ENCODE measurements at regions not wholly inside any gene's neighbourhood (a gene's known extent, or its start where the extent isn't known, plus 50 kb on each side); places are given as distances from the start of the nearest gene placed in this dataset. TPM values are rescaled to one million over a fixed set of nuclear protein-coding genes. Genes with fewer than 3 reads are reported as not detected.

- Histone ChIP-seq H2AFZ (ENCODE audit: insufficient read depth, low read depth, low read length, poor library complexity, severe bottlenecking) (no peak overlapping the region), H3K79me2 (ENCODE audit: control insufficient read depth, insufficient read depth, low read length) (no peaks in the 10 kb centered on the region), H3K9ac (ENCODE audit: low read length) (no peak overlapping the region), H3K4me1 (ENCODE audit: control insufficient read depth in 2 of 2, insufficient read depth in 2 of 2, low read length in 2 of 2) (no peaks in the 10 kb centered on the region), H3K27ac (ENCODE audit: low read length in 2 of 2) (no peak overlapping the region), H3K4me3 (ENCODE audit: control extremely low read depth in 1 of 5, extremely low read depth in 1 of 5, insufficient read depth in 1 of 5, low read depth in 2 of 5, low read length in 4 of 5) (no peak overlapping the region), H3K27me3 (replicated peaks in 1 of 4; ENCODE audit: control extremely low read depth in 1 of 4, control insufficient read depth in 3 of 4, insufficient read depth in 4 of 4, low read length in 3 of 4) (no peaks in the 10 kb centered on the region), H3K4me2 (replicated peaks; ENCODE audit: low read depth, low read length, poor library complexity, severe bottlenecking) (no peak overlapping the region), H3K9me3 (ENCODE audit: control extremely low read depth in 1 of 3, control insufficient read depth in 2 of 3, insufficient read depth in 1 of 3, low read length in 2 of 3) (no peaks in the 10 kb centered on the region), H4K20me1 (ENCODE audit: control insufficient read depth, insufficient read depth, low read length, poor library complexity, severe bottlenecking) (no peaks in the 10 kb centered on the region), H3K36me3 (replicated peaks in 1 of 2; ENCODE audit: control extremely low read depth in 1 of 2, control insufficient read depth in 1 of 2, extremely low read depth in 1 of 2, insufficient read depth in 2 of 2, low read length in 1 of 2) (no peaks in the 10 kb centered on the region)
- Mint-ChIP-seq H3K27ac (no peak overlapping the region), H3K27me3 (no peaks in the 10 kb centered on the region), H3K4me1 (no peaks in the 10 kb centered on the region), H3K4me3 (no peak overlapping the region), H3K9me3 (ENCODE audit: insufficient read depth) (peaks cover 4% of the 10 kb centered on the region)
- intact Hi-C loops (cut with micrococcal nuclease): no loop called here
- POLR2A ChIA-PET: no interaction called here
- WGBS (ENCODE audit: insufficient coverage): 100% methylated on average over 1 of the region's 2 CpGs
- no peak for DNase-seq
- TF ChIP-seq EZH2 (IDR thresholded peaks at IDR 0.05; ENCODE audit: borderline replicate concordance, insufficient read depth, low read depth, low read length, poor library complexity, severe bottlenecking): no peak
- TF ChIP-seq, protein P1, sequence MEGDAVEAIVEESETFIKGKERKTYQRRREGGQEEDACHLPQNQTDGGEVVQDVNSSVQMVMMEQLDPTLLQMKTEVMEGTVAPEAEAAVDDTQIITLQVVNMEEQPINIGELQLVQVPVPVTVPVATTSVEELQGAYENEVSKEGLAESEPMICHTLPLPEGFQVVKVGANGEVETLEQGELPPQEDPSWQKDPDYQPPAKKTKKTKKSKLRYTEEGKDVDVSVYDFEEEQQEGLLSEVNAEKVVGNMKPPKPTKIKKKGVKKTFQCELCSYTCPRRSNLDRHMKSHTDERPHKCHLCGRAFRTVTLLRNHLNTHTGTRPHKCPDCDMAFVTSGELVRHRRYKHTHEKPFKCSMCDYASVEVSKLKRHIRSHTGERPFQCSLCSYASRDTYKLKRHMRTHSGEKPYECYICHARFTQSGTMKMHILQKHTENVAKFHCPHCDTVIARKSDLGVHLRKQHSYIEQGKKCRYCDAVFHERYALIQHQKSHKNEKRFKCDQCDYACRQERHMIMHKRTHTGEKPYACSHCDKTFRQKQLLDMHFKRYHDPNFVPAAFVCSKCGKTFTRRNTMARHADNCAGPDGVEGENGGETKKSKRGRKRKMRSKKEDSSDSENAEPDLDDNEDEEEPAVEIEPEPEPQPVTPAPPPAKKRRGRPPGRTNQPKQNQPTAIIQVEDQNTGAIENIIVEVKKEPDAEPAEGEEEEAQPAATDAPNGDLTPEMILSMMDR (IDR thresholded peaks at IDR 0.05): no peak
- CTCF ChIA-PET: no interaction called here
- ATAC-seq (ENCODE audit: low read depth): no peak
Measured at GRCh38 chr7:13835442-13835841, 154.0 kb downstream of the ETV1 start.

GRCh38 chr7:13839063-13839462 lies 150.4 kb downstream of the ETV1 start:
- Histone ChIP-seq H3K27ac (ENCODE audit: low read length in 2 of 2) (no peak overlapping the region), H3K4me3 (ENCODE audit: control extremely low read depth in 1 of 5, extremely low read depth in 1 of 5, insufficient read depth in 1 of 5, low read depth in 2 of 5, low read length in 4 of 5) (no peak overlapping the region), H3K36me3 (replicated peaks in 1 of 2; ENCODE audit: control extremely low read depth in 1 of 2, control insufficient read depth in 1 of 2, extremely low read depth in 1 of 2, insufficient read depth in 2 of 2, low read length in 1 of 2) (no peaks in the 10 kb centered on the region), H2AFZ (ENCODE audit: insufficient read depth, low read depth, low read length, poor library complexity, severe bottlenecking) (no peak overlapping the region), H3K9ac (ENCODE audit: low read length) (no peak overlapping the region), H3K9me3 (ENCODE audit: control extremely low read depth in 1 of 3, control insufficient read depth in 2 of 3, insufficient read depth in 1 of 3, low read length in 2 of 3) (no peaks in the 10 kb centered on the region), H3K4me1 (ENCODE audit: control insufficient read depth in 2 of 2, insufficient read depth in 2 of 2, low read length in 2 of 2) (no peaks in the 10 kb centered on the region), H3K4me2 (replicated peaks; ENCODE audit: low read depth, low read length, poor library complexity, severe bottlenecking) (no peak overlapping the region), H4K20me1 (ENCODE audit: control insufficient read depth, insufficient read depth, low read length, poor library complexity, severe bottlenecking) (no peaks in the 10 kb centered on the region), H3K27me3 (replicated peaks in 1 of 4; ENCODE audit: control extremely low read depth in 1 of 4, control insufficient read depth in 3 of 4, insufficient read depth in 4 of 4, low read length in 3 of 4) (no peaks in the 10 kb centered on the region), H3K79me2 (ENCODE audit: control insufficient read depth, insufficient read depth, low read length) (no peaks in the 10 kb centered on the region)
- TF ChIP-seq EZH2 (IDR thresholded peaks at IDR 0.05; ENCODE audit: borderline replicate concordance, insufficient read depth, low read depth, low read length, poor library complexity, severe bottlenecking): no peak
- TF ChIP-seq, protein P1 (IDR thresholded peaks at IDR 0.05): no peak
- intact Hi-C loops (cut with micrococcal nuclease): no loop called here
- H3K4me3 Mint-ChIP-seq: no peak overlapping the region
- ChIA-PET POLR2A (no interaction called here), CTCF (interaction anchor here (0.6 kb wide), 1 partner anchor 140 kb away, joined by 3 read pairs; no protein-coding TSS in a partner anchor)
- peaks cover 6% of the 10 kb centered on the region for H3K9me3 Mint-ChIP-seq (ENCODE audit: insufficient read depth)
- H3K27ac Mint-ChIP-seq: no peak overlapping the region
- no CpG with 5 or more reads among the region's 1 CpG for WGBS (ENCODE audit: insufficient coverage)
- H3K27me3 Mint-ChIP-seq: no peaks in the 10 kb centered on the region
- no peaks in the 10 kb centered on the region for H3K4me1 Mint-ChIP-seq
- DNase-seq: no peak
- no peak for ATAC-seq (ENCODE audit: low read depth)

Small RNA genes in the stretch of these regions (small RNA-seq; reads per million reads assigned to genes)
- gene RN7SKP228 (ENCODE audit: insufficient read length, low read depth, low replicate concordance): not detected
